ENCODE measurements at regions not wholly inside any gene's neighbourhood (a gene's known extent, or its start where the extent isn't known, plus 50 kb on each side); places are given as distances from the start of the nearest gene placed in this dataset.
A peak's percentile ranks its signal among the peaks of the same experiment; 100 is the strongest.

DNA sequence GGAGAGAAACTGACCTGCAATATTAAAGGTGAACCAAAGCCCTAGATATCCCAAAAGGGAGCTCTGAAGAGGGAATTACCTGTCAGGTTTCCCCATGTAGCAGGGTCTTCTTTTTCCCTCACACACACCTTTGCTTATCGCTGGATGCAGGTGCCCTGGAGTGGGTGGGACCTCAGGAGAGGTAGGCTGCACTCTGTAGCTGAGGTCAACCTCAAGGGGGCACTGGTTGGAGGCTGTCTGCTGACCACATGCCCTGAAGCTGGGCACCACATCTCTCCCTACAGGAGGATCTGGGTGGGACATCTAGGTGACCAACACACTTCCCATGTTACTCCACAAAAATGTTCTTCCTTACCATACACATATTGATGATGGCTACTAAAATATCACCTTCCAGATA is 298.7 kb upstream of the USP25 start:
- WGBS (ENCODE audit: low lambda C conversion rate): 100% methylated on average over 1 of the region's 1 CpG
- no peak for FAIRE-seq
- H4K20me1 ChIP-seq (ENCODE audit: insufficient read depth, low read length): no peaks in the 10 kb centered on the region
- no peak overlapping the region for H3K4me3 ChIP-seq (replicated peaks in 1 of 3; ENCODE audit: insufficient read depth in 1 of 3, low read depth in 2 of 3, low read length in 3 of 3)
- no peaks in the 10 kb centered on the region for H3K36me3 ChIP-seq (replicated peaks in 1 of 2; ENCODE audit: control insufficient read depth in 1 of 2, insufficient read depth in 2 of 2, low read length in 2 of 2)
- no TSS peak for BruUV-seq (replicated peaks)
- TF ChIP-seq, protein P1, sequence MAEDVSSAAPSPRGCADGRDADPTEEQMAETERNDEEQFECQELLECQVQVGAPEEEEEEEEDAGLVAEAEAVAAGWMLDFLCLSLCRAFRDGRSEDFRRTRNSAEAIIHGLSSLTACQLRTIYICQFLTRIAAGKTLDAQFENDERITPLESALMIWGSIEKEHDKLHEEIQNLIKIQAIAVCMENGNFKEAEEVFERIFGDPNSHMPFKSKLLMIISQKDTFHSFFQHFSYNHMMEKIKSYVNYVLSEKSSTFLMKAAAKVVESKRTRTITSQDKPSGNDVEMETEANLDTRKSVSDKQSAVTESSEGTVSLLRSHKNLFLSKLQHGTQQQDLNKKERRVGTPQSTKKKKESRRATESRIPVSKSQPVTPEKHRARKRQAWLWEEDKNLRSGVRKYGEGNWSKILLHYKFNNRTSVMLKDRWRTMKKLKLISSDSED (CRISPR knock-in tag; IDR thresholded peaks at IDR 0.05): no peak
- TF ChIP-seq ZMYM3 (CRISPR knock-in tag; IDR thresholded peaks at IDR 0.05) (no peak), ZSCAN25 (CRISPR knock-in tag; IDR thresholded peaks at IDR 0.05) (no peak), MYNN (CRISPR knock-in tag; IDR thresholded peaks at IDR 0.05; ENCODE audit: low read depth) (no peak), EHMT2 (IDR thresholded peaks at IDR 0.05; ENCODE audit: borderline replicate concordance, low read depth, low read length) (no peak), ZNF570 (CRISPR knock-in tag; IDR thresholded peaks at IDR 0.05; ENCODE audit: borderline replicate concordance) (no peak), ZNF549 (CRISPR knock-in tag; IDR thresholded peaks at IDR 0.05) (no peak), ZNF30 (CRISPR knock-in tag; IDR thresholded peaks at IDR 0.05) (no peak), ZNF790 (CRISPR knock-in tag; IDR thresholded peaks at IDR 0.05; ENCODE audit: borderline replicate concordance) (no peak), MIER2 (CRISPR knock-in tag; IDR thresholded peaks at IDR 0.05) (no peak), MZF1 (CRISPR knock-in tag; IDR thresholded peaks at IDR 0.05; ENCODE audit: borderline replicate concordance) (no peak), ZNF552 (CRISPR knock-in tag; IDR thresholded peaks at IDR 0.05; ENCODE audit: borderline replicate concordance) (no peak), PITX1 (CRISPR knock-in tag; IDR thresholded peaks at IDR 0.05) (no peak), CHD2 (IDR thresholded peaks at IDR 0.05; ENCODE audit: low read depth, low read length) (no peak), ZNF10 (CRISPR knock-in tag; IDR thresholded peaks at IDR 0.05; ENCODE audit: borderline replicate concordance, low read depth) (no peak), SMC3 (IDR thresholded peaks at IDR 0.05; ENCODE audit: low read length) (no peak), ZNF737 (CRISPR knock-in tag; IDR thresholded peaks at IDR 0.05; ENCODE audit: borderline replicate concordance) (no peak)
- TF ChIP-seq, protein P2, sequence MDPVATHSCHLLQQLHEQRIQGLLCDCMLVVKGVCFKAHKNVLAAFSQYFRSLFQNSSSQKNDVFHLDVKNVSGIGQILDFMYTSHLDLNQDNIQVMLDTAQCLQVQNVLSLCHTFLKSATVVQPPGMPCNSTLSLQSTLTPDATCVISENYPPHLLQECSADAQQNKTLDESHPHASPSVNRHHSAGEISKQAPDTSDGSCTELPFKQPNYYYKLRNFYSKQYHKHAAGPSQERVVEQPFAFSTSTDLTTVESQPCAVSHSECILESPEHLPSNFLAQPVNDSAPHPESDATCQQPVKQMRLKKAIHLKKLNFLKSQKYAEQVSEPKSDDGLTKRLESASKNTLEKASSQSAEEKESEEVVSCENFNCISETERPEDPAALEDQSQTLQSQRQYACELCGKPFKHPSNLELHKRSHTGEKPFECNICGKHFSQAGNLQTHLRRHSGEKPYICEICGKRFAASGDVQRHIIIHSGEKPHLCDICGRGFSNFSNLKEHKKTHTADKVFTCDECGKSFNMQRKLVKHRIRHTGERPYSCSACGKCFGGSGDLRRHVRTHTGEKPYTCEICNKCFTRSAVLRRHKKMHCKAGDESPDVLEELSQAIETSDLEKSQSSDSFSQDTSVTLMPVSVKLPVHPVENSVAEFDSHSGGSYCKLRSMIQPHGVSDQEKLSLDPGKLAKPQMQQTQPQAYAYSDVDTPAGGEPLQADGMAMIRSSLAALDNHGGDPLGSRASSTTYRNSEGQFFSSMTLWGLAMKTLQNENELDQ (CRISPR knock-in tag; IDR thresholded peaks at IDR 0.05; ENCODE audit: borderline replicate concordance): no peak
- TF ChIP-seq, protein P3, sequence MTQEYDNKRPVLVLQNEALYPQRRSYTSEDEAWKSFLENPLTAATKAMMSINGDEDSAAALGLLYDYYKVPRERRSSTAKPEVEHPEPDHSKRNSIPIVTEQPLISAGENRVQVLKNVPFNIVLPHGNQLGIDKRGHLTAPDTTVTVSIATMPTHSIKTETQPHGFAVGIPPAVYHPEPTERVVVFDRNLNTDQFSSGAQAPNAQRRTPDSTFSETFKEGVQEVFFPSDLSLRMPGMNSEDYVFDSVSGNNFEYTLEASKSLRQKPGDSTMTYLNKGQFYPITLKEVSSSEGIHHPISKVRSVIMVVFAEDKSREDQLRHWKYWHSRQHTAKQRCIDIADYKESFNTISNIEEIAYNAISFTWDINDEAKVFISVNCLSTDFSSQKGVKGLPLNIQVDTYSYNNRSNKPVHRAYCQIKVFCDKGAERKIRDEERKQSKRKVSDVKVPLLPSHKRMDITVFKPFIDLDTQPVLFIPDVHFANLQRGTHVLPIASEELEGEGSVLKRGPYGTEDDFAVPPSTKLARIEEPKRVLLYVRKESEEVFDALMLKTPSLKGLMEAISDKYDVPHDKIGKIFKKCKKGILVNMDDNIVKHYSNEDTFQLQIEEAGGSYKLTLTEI (CRISPR knock-in tag; conservative IDR thresholded peaks at IDR 0.05): no peak
- in situ Hi-C loops (cut with HindIII; ENCODE audit: extremely low pct_ligation_motif_present, low pct_unique_long_range_greater_than_20kb): no loop called here
- no peaks in the 10 kb centered on the region for H3K79me2 ChIP-seq (ENCODE audit: insufficient read depth, low read length)
- H3K27ac ChIP-seq (ENCODE audit: extremely low read length, insufficient read depth, low read length): no peak overlapping the region
- no peaks in the 10 kb centered on the region for H3K27me3 ChIP-seq (ENCODE audit: control insufficient read depth in 1 of 2, insufficient read depth in 2 of 2, low read length in 2 of 2)
- ChIA-PET CTCF (ENCODE audit: low intra/inter-chr PET ratio, low total read pairs) (no interaction called here), POLR2A (interaction anchor here (1.8 kb wide), 1 partner anchor 10 kb away, joined by 4 read pairs; no protein-coding TSS in a partner anchor)
- no peak overlapping the region for H3K4me2 ChIP-seq (ENCODE audit: low read depth, low read length)
- ATAC-seq: peak; percentile 50; the same call in 2 of the 3 replicates
- no peak for DNase-seq (ENCODE audit: low spot score)
- H3K9ac ChIP-seq (ENCODE audit: insufficient read depth, low read depth, low read length): no peak overlapping the region
- no peak overlapping the region for H2AFZ ChIP-seq (ENCODE audit: low read length)
- peaks cover 49% of the 10 kb centered on the region for H3K4me1 ChIP-seq (ENCODE audit: insufficient read depth, low read length)
- intact Hi-C loops (cut with micrococcal nuclease; ENCODE audit: unreplicated experiment): no loop called here
- H3K9me3 ChIP-seq (ENCODE audit: low read length): peaks cover 9% of the 10 kb centered on the region
